Gastroesophageal sphincter (tissue), 4 donors: ENCODE measurements at regions not wholly inside any gene's neighbourhood (a gene's known extent, or its start where the extent isn't known, plus 50 kb on each side); places are given as distances from the start of the nearest gene placed in this dataset.

Experiments used
- ATAC-seq: fragments of 150-250 bp; one replicate; pipeline ENCODE4 v1.9.1; 2016; ENCODE audit warnings: mild to moderate bottlenecking, moderate library complexity
- H3K27ac ChIP-seq, 4 donors: fragments of 200-600 bp; sonication (generic) in 3 of 4; 1 replicate in 3 of 4; 2 replicates in 1 of 4; pipeline ENCODE4 v1.5.1; 2016 to 2019
- H3K27me3 ChIP-seq: fragments of 200-600 bp; sonication (generic); one replicate; pipeline ENCODE4 v1.5.1; 2019
- H3K36me3 ChIP-seq, 2 donors: fragments of 200-600 bp; sonication (generic); one replicate each; pipeline ENCODE4 v1.5.1; 2019; ENCODE audit warnings: control low read depth in 1 of 2
- H3K4me1 ChIP-seq, 3 donors: fragments of 200-600 bp; sonication (generic); 1 replicate in 2 of 3; 2 replicates in 1 of 3; pipeline ENCODE4 v1.5.1; 2016 to 2019; ENCODE audit warnings: control low read depth in 2 of 3
- H3K4me3 ChIP-seq, 2 donors: fragments of 200-600 bp; sonication (generic); one replicate each; pipeline ENCODE4 v1.5.1; 2019; ENCODE audit warnings: mild to moderate bottlenecking in 1 of 2, moderate library complexity in 1 of 2
- H3K9me3 ChIP-seq, 3 donors: fragments of 200-600 bp; sonication (generic); one replicate each; pipeline ENCODE4 v1.5.1; 2017 to 2019; ENCODE audit warnings: control low read depth in 2 of 3
- EP300 ChIP-seq: sonication (generic); formaldehyde crosslinking; IDR thresholded peaks from one replicate; pipeline ENCODE4 v1.6.1; 2017; ENCODE audit warnings: antibody characterized with exemption, mild to moderate bottlenecking
- POLR2A ChIP-seq, 2 donors: fragments of 450-650 bp; IDR thresholded peaks; one replicate each; pipeline ENCODE4 v1.6.1; 2017; ENCODE audit warnings: antibody characterized with exemption in 2 of 2, mild to moderate bottlenecking in 2 of 2, moderate library complexity in 1 of 2
- POLR2AphosphoS5 ChIP-seq: sonication (generic); formaldehyde crosslinking; IDR thresholded peaks from one replicate; pipeline ENCODE4 v1.6.1; 2017; ENCODE audit warnings: antibody characterized with exemption
- WGBS, 2 donors: methylation state at CpG; one replicate each; pipeline ENCODE4 v1.1.5; 2018; ENCODE audit warnings: low coverage in 1 of 2; 5-methylcytosine and 5-hydroxymethylcytosine counted together
- TF ChIP-seq, protein P1 (sequence below), 4 experiments: fragments of 200-600 bp in 2 of 4; fragments of 450-650 bp in 2 of 4; sonication (generic) in 1 of 4; IDR thresholded peaks; one replicate each; pipeline ENCODE4 v1.5.1; 2017 to 2019; ENCODE audit warnings: antibody characterized with exemption in 4 of 4, mild to moderate bottlenecking in 2 of 4, moderate library complexity in 2 of 4

DNA sequence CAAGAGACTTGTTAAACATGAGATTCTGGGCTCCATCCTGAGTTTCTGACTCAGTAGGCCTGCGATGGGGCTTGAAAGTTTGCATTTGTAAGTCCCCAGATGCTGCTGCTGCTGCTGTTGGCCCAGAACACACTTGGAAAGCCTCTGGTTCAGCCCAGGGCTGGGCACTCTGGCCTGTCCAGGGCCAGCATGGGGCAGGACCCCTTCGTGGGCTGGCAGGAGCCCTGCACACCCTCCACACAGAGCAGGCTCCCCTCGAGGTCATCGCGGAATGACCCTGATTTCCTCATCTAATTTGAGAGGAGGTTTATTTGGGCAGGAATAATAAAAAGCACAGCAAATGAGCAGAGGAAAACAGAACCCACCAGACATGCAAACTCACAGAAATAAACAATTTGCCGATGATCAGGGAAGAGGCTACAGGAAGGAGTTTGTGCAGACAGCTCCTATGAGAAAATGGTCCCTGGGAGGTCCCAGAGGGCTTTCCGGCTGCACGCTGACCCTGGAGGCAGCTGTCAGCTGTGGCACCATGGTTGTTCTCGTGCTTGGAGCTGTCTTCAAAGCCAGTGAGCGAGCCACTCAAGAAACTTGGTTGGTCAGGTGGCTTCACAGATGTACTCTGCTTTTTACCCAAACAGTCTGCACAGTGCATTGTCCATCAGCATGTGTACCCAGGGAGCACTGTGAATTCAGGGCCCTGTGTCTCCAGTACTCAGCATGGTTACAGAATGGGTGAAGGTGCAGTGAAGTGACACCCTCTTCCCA, 119.3 kb downstream of the GLI2 start:
- H3K36me3 ChIP-seq = no peaks in the 10 kb centered on the region
- no peaks in the 10 kb centered on the region for H3K9me3 ChIP-seq
- H3K4me1 ChIP-seq = peaks cover 0 to 15% (median 10%) of the 10 kb centered on the region in 3 donors
- ATAC-seq = no peak
- TF ChIP-seq EP300 (no peak), POLR2AphosphoS5 (no peak), POLR2A (IDR thresholded peaks at IDR 0.05) (no peak)
- TF ChIP-seq, protein P1, sequence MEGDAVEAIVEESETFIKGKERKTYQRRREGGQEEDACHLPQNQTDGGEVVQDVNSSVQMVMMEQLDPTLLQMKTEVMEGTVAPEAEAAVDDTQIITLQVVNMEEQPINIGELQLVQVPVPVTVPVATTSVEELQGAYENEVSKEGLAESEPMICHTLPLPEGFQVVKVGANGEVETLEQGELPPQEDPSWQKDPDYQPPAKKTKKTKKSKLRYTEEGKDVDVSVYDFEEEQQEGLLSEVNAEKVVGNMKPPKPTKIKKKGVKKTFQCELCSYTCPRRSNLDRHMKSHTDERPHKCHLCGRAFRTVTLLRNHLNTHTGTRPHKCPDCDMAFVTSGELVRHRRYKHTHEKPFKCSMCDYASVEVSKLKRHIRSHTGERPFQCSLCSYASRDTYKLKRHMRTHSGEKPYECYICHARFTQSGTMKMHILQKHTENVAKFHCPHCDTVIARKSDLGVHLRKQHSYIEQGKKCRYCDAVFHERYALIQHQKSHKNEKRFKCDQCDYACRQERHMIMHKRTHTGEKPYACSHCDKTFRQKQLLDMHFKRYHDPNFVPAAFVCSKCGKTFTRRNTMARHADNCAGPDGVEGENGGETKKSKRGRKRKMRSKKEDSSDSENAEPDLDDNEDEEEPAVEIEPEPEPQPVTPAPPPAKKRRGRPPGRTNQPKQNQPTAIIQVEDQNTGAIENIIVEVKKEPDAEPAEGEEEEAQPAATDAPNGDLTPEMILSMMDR (IDR thresholded peaks at IDR 0.05) = no peak
- WGBS, 2 donors = 65 to 90% methylated on average over 4 to 5 of the region's 10 CpGs
- H3K4me3 ChIP-seq = no peak overlapping the region
- H3K27ac ChIP-seq = no peak overlapping the region
- no peaks in the 10 kb centered on the region for H3K27me3 ChIP-seq

DNA sequence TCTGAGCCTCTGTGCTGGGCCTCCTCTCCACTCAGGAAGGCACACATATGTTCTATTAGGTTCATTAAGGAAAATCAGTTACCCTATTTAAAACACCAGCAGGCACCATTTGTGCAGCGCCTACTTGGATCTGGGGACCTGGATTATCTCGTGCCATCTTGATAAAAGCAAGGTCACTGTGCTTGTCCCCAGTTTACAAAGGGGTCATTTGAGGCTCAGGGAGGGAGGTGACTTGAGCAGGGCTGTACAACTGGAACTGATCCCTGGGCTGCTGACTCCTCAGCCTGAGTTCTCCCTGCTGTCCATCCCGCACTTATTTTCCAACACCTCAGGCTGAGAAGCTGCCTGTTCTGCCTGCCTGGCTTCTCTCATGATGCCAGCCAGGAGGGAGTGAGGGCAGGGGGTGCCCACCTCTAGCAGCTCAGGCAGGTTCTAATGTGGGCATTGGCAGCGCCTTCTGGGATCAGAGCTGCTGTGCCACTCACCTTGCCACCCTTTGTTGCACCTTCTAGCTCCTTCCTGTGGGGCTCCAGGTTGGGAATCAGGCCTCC, 120.3 kb downstream of the GLI2 start:
- no peak for ATAC-seq
- no peaks in the 10 kb centered on the region for H3K36me3 ChIP-seq
- no peaks in the 10 kb centered on the region for H3K9me3 ChIP-seq
- no peak overlapping the region for H3K27ac ChIP-seq
- TF ChIP-seq POLR2A (IDR thresholded peaks at IDR 0.05) (no peak), EP300 (no peak), POLR2AphosphoS5 (no peak)
- TF ChIP-seq, protein P1 (IDR thresholded peaks at IDR 0.05) = no peak
- WGBS, 2 donors = 87 to 100% methylated on average over 1 to 3 of the region's 4 CpGs
- no peak overlapping the region for H3K4me3 ChIP-seq
- no peaks in the 10 kb centered on the region for H3K27me3 ChIP-seq
- H3K4me1 ChIP-seq = peaks cover 0 to 15% (median 10%) of the 10 kb centered on the region in 3 donors

DNA sequence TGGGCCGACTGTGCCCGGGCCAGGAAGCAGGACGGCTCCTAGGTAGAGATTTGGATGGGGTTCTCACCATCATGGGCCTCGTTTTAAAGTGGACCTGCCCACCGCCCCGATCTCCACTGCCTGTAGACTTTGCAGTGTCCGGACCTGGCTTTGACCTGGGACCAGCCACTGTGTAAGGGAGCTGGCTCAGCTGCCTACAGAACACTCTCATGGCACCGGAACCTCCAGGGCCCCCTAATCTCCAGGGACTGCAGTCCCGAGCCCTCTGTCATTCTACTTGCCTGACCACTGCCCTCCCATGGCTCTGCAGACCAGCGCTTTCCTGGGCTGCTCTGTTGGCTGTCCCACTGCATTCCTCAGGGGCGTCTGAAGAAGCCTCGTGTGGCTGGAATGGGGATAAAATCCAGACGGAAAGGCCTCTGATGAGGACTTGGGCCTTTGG, 120.8 kb downstream of the GLI2 start:
- peak; percentile 80 for ATAC-seq
- peaks cover 0 to 15% (median 10%) of the 10 kb centered on the region in 3 donors for H3K4me1 ChIP-seq
- H3K9me3 ChIP-seq = no peaks in the 10 kb centered on the region
- H3K4me3 ChIP-seq = no peak overlapping the region
- H3K27ac ChIP-seq = no peak overlapping the region
- no peaks in the 10 kb centered on the region for H3K36me3 ChIP-seq
- TF ChIP-seq POLR2A (IDR thresholded peaks at IDR 0.05) = no peak
- TF ChIP-seq EP300 = no peak
- TF ChIP-seq POLR2AphosphoS5 = no peak
- TF ChIP-seq, protein P1 (IDR thresholded peaks at IDR 0.05) = peak in 3 of 4 experiments; percentile 45 to 60 (median 46)
- no peaks in the 10 kb centered on the region for H3K27me3 ChIP-seq
- no CpG with 5 or more reads among the region's 13 CpGs for WGBS, 2 donors

DNA sequence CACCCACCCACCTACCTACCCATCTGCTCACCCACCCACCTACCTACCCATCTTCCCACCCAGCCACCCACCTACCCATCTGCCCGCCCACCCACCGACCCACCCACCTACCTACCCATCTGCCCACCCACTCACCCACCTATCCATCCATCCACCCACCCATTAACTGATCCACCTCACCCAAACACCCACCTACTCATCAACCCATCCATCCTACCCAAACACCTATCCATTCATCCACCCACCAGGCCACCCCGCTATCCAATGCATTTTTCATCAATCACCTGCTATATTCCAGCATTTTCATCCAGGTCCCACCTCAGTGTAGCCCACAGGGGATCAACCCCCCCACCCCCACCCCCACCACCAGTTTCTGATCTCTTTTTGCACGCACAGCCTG, 121.8 kb downstream of the GLI2 start:
- no peaks in the 10 kb centered on the region for H3K27me3 ChIP-seq
- WGBS, 2 donors = 86 to 100% methylated on average over 1 of the region's 4 CpGs

More for the DNA sequence above, 121.8 kb downstream of the GLI2 start:
- TF ChIP-seq POLR2AphosphoS5 = no peak
- TF ChIP-seq EP300 = no peak
- TF ChIP-seq, protein P1 (IDR thresholded peaks at IDR 0.05) = no peak
- TF ChIP-seq POLR2A (IDR thresholded peaks at IDR 0.05) = no peak
- peaks cover 0 to 22% (median 10%) of the 10 kb centered on the region in 3 donors for H3K4me1 ChIP-seq
- ATAC-seq = no peak
- no peaks in the 10 kb centered on the region for H3K9me3 ChIP-seq
- no peak overlapping the region for H3K27ac ChIP-seq
- H3K36me3 ChIP-seq = no peaks in the 10 kb centered on the region
- no peak overlapping the region for H3K4me3 ChIP-seq
